GM23338 (cell line): ENCODE measurements at regions not wholly inside any gene's neighbourhood (a gene's known extent, or its start where the extent isn't known, plus 50 kb on each side); places are given as distances from the start of the nearest gene placed in this dataset.

Source experiments
- CTCF ChIP-seq, 2 experiments: fragments of 200-600 bp in 1 of 2; sonication (generic) in 1 of 2; conservative IDR thresholded peaks; 2 replicates each; pipeline versions ENCODE4 v1.5.1 to v1.6.1; 2016 to 2017; ENCODE audit warnings: antibody characterized with exemption in 2 of 2, low read depth in 2 of 2, mild to moderate bottlenecking in 2 of 2, moderate library complexity in 1 of 2
- EZH2 ChIP-seq: fragments of 200-600 bp; sonication (generic); IDR thresholded peaks from one replicate; pipeline ENCODE4 v1.8.0; 2017; ENCODE audit warnings: antibody characterized with exemption, mild to moderate bottlenecking, low read depth; ENCODE audit not compliant: unreplicated experiment
- EZH2phosphoT487 ChIP-seq: fragments of 200-600 bp; sonication (generic); IDR thresholded peaks from one replicate; pipeline ENCODE4 v1.8.1; 2018; ENCODE audit warnings: antibody characterized with exemption; ENCODE audit not compliant: unreplicated experiment
- JUNB ChIP-seq: IDR thresholded peaks from one replicate; pipeline ENCODE4 v1.6.1; 2016; ENCODE audit warnings: antibody characterized with exemption; ENCODE audit not compliant: unreplicated experiment
- REST ChIP-seq: IDR thresholded peaks from one replicate; pipeline ENCODE4 v1.6.1; 2018; ENCODE audit warnings: antibody characterized with exemption; ENCODE audit not compliant: unreplicated experiment
- STAT1 ChIP-seq: IDR thresholded peaks from one replicate; pipeline ENCODE4 v1.6.1; 2016; ENCODE audit warnings: antibody characterized with exemption; ENCODE audit not compliant: unreplicated experiment
- ZNF462 ChIP-seq: fragments of 250-450 bp; sonication (Bioruptor Pico); IDR thresholded peaks from 2 replicates; pipeline ENCODE4 v1.5.0; 2020; ENCODE audit warnings: mild to moderate bottlenecking, moderate library complexity

GRCh38 chr10:14384116-14384730, 53.5 kb upstream of the FRMD4A start:
- TF ChIP-seq JUNB: no peak
- TF ChIP-seq REST: no peak
- TF ChIP-seq CTCF (conservative IDR thresholded peaks at IDR 0.05; ENCODE audit: low read depth in 2 of 2): no peak
- no peak for TF ChIP-seq EZH2
- TF ChIP-seq EZH2phosphoT487: no peak
- no peak for TF ChIP-seq STAT1
- TF ChIP-seq ZNF462 (CRISPR knock-in tag): no peak
